GM12865 (cell line): ENCODE measurements at regions not wholly inside any gene's neighbourhood (a gene's known extent, or its start where the extent isn't known, plus 50 kb on each side); places are given as distances from the start of the nearest gene placed in this dataset.

Experiments
- DNase-seq: peaks from one replicate; pipeline ENCODE4 v3.0.0; 2010; ENCODE audit warnings: low read depth
- H3K4me3 ChIP-seq: 2 replicates; pipeline ENCODE4 v1.5.1; 2011; ENCODE audit warnings: mild to moderate bottlenecking, low read depth, low read length, control low read depth
- CTCF ChIP-seq: IDR thresholded peaks from 2 replicates; pipeline ENCODE4 v1.5.1; 2011; ENCODE audit warnings: low read length, control low read depth, low read depth, inconsistent platforms; ENCODE audit not compliant: insufficient read depth; ENCODE audit errors: missing control alignments

GRCh38 chr14:98984027-98984718, 287.8 kb downstream of the BCL11B start:
- H3K4me3 ChIP-seq, result no peak overlapping the region
- no peak for DNase-seq
- TF ChIP-seq CTCF, result no peak

DNA sequence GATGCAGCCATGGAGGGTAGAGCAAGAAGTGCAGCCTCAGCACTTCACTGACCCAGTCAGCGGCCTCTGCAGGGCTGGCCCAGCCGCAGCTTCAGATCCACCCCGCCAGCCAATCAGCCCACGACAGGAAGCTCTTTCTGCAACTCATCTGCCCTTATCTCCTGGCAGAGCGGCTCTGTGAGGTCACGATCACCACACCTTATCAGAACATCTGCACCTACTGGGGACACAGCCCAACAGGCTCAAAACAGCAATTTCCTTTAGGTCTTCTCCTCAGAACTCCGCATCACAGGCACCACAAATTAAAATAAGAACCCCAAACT, 287.3 kb downstream of the BCL11B start:
- no peak for TF ChIP-seq CTCF
- no peak overlapping the region for H3K4me3 ChIP-seq
- DNase-seq, result no peak

DNA sequence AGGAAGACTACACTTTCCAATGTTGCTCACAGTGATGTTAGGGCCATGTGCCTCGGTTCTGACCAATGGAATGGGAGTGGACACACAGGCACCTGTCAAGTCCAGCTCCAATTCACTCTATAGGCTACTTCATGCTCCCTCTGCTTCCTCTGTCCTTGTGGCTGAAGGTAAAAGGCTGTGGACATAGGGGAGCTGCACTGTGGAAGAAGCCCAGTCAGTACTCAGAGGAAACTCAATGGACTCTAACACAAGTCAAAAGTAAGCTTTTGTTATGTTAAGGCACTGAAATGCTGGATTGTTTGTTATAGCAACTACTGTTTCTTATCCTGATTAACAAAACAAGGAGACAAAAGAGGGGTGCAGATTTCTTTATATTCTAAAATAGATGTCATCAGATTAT, 278.2 kb downstream of the BCL11B start:
- DNase-seq, result no peak
- no peak for TF ChIP-seq CTCF
- no peak overlapping the region for H3K4me3 ChIP-seq

DNA sequence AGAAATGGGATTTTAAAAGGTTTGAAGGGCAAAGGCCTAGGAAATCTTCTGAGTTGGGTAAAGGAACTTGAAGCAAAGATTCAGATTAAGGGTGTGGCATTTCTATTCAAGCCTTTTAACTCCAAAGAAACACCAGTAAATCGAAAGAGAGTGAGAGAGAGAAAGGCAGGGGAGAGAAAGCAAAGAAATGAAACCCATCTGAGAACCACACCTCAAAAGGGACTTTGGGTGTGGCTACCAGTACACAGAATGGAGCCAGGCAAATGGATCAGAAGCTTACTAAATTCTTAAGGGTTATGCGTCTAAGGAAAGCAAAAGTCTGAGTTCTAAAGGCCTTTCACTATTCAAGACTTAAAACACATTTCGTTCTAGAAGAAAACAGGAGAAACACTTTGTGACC, 277.4 kb downstream of the BCL11B start:
- no peak for TF ChIP-seq CTCF
- no peak overlapping the region for H3K4me3 ChIP-seq
- no peak for DNase-seq

DNA sequence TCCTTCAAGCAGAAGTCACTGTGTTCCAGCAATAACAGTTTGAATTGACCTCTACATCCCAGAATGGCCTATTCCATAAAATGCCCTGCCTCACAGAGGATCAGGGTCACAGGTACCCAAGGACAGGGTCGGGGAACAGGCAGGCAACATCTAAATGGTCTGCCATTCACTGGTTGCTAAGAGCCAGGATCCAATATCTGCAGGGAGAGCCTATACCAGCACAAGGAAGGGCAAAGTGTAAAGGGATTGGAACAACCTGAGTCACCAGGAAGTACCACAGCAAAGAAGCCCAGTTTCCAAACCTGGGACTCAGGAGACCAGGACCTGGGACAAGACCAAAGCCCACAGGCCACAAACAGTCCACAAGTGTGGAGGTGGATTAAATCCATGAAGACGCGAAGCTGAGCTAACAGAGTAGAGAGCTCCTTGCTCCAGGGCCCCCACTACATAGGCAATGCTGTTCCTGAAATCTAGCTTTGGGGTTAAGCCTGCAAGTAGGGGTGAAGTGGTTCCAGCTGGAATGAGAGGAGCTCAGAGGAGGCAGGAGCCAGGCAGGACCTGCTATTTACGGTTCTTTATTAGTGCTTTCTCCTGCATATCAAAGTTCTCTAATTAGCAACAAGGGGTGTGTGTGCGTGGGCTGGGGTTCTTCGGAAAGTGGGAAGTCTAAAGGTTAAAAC, 274.3 kb downstream of the BCL11B start:
- no peak for DNase-seq
- no peak overlapping the region for H3K4me3 ChIP-seq
- no peak for TF ChIP-seq CTCF

GRCh38 chr14:98999345-98999744, 272.7 kb downstream of the BCL11B start:
- DNase-seq, result no peak

More at GRCh38 chr14:98999345-98999744, 272.7 kb downstream of the BCL11B start:
- no peak for TF ChIP-seq CTCF
- H3K4me3 ChIP-seq, result no peak overlapping the region
